SK-N-SH treated with all-trans-retinoic acid at 6 μM for 48 hours (cell line): ENCODE measurements at regions not wholly inside any gene's neighbourhood (a gene's known extent, or its start where the extent isn't known, plus 50 kb on each side); places are given as distances from the start of the nearest gene placed in this dataset.
"Not testable (repeated sequence)": the region's sequence is repeated elsewhere in the genome, so short reads cannot be mapped to it uniquely, and the experiment has no call there.

Experiments
- CSDC2 ChIP-seq: fragments of 250-450 bp; sonication (Bioruptor Pico); IDR thresholded peaks from 2 replicates; pipeline ENCODE4 v1.5.0; 2020; ENCODE audit warnings: mild to moderate bottlenecking, moderate library complexity
- ESRRG ChIP-seq: fragments of 250-450 bp; sonication (Bioruptor Pico); IDR thresholded peaks from 2 replicates; pipeline ENCODE4 v1.6.1; 2021; ENCODE audit warnings: mild to moderate bottlenecking
- POU6F1 ChIP-seq: fragments of 250-450 bp; sonication (Bioruptor Pico); IDR thresholded peaks from 2 replicates; pipeline ENCODE4 v1.8.0; 2021; ENCODE audit warnings: low read depth, mild to moderate bottlenecking, moderate library complexity, borderline replicate concordance
- SNAI2 ChIP-seq: fragments of 250-450 bp; sonication (Bioruptor Pico); IDR thresholded peaks from 2 replicates; pipeline ENCODE4 v1.5.0; 2020; ENCODE audit warnings: mild to moderate bottlenecking, moderate library complexity
- ZNF70 ChIP-seq: fragments of 450-650 bp; formaldehyde crosslinking; IDR thresholded peaks from 2 replicates; pipeline ENCODE4 v1.5.0; 2020; ENCODE audit warnings: mild to moderate bottlenecking, moderate library complexity

DNA sequence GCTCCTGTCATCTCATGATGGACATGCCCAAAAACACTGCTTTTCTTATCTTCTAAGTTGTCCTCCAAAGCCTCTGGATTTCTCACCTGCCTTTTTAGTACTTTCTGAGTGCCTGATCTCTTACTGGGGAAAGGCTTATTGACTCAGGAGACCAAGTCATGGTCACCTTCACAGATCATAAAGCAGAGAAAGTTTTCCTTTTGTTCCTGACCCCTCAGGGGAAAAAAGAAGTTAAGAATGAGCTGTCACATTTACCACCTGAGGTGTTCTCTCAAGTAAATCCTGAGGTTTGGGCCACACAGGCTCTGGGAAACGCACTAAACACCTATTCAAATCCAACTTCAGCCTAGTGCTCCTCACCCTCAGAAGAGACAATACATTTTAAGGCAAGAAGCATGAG is 119.3 kb upstream of the ALG10B start:
- not testable (repeated sequence) for TF ChIP-seq CSDC2; POU6F1; SNAI2 (CRISPR knock-in tag); ESRRG (CRISPR knock-in tag); ZNF70 (CRISPR knock-in tag)
